IMR-90 (cell line): ENCODE measurements at regions not wholly inside any gene's neighbourhood (a gene's known extent, or its start where the extent isn't known, plus 50 kb on each side); places are given as distances from the start of the nearest gene placed in this dataset.

Experiments used
- ATAC-seq: fragments of 200-7000 bp; cut with Tn5 transposase; 2 replicates; pipeline ENCODE4 v1.9.1; 2020; ENCODE audit warnings: low read depth, mild to moderate bottlenecking, moderate library complexity
- BruUV-seq: library from RNA; stranded (reverse); fragments of 400-500 nt; replicated peaks from 2 replicates; lab custom pipeline; 2021; lab: Mats Ljungman, UMichigan
- CTCF ChIA-PET: fragments of 300-600 bp; formaldehyde crosslinking; extraction: SDS; loops from one replicate; lab custom pipeline; 2021; ENCODE audit warnings: antibody characterized with exemption; lab: Yijun Ruan, JAX
- POLR2A ChIA-PET: fragments of 300-600 bp; sonication (Branson Sonifier 250); formaldehyde crosslinking; loops from one replicate; lab custom pipeline; 2022; ENCODE audit warnings: antibody characterized with exemption; ENCODE audit not compliant: unreplicated experiment; lab: Charles Lee
- DNase-seq: peaks from one replicate; pipeline ENCODE4 v3.0.0; 2013
- H2AFZ ChIP-seq: replicated peaks from 2 replicates; pipeline ENCODE3; 2013; ENCODE audit warnings: low read length, mild to moderate bottlenecking; ENCODE audit not compliant: poor library complexity
- H2AK5ac ChIP-seq: 2 replicates; pipeline ENCODE4 v1.6.1; 2013; ENCODE audit warnings: low read depth, low read length, inconsistent platforms
- H2AK9ac ChIP-seq: replicated peaks from 2 replicates; pipeline ENCODE3; 2013; ENCODE audit warnings: mild to moderate bottlenecking, low read depth, low read length, moderate library complexity; ENCODE audit not compliant: poor library complexity
- H2BK120ac ChIP-seq: 2 replicates; pipeline ENCODE4 v1.6.1; 2013; ENCODE audit warnings: low read depth, low read length, inconsistent platforms
- H2BK15ac ChIP-seq: 3 replicates; pipeline ENCODE4 v1.6.1; 2013; ENCODE audit warnings: low read depth, low read length, inconsistent platforms
- H2BK20ac ChIP-seq: 2 replicates; pipeline ENCODE4 v1.6.1; 2013; ENCODE audit warnings: low read depth, mild to moderate bottlenecking, inconsistent platforms, low read length, moderate library complexity
- H2BK5ac ChIP-seq: 2 replicates; pipeline ENCODE4 v1.6.1; 2013; ENCODE audit warnings: mild to moderate bottlenecking, low read depth, low read length, inconsistent platforms; ENCODE audit not compliant: poor library complexity, severe bottlenecking
- H3K14ac ChIP-seq: replicated peaks from 2 replicates; pipeline ENCODE4 v1.6.1; 2013; ENCODE audit warnings: low read depth, low read length, inconsistent platforms
- H3K18ac ChIP-seq: 2 replicates; pipeline ENCODE4 v1.6.1; 2013; ENCODE audit warnings: low read depth, low read length, control low read depth
- H3K23ac ChIP-seq: 2 replicates; pipeline ENCODE4 v1.6.1; 2013; ENCODE audit warnings: low read depth, low read length, inconsistent platforms
- H3K27ac ChIP-seq: 2 replicates; pipeline ENCODE4 v1.5.1; 2013; ENCODE audit warnings: mild to moderate bottlenecking, control low read depth, low read length; ENCODE audit not compliant: insufficient read depth
- H3K27me3 ChIP-seq: 2 replicates; pipeline ENCODE4 v1.6.1; 2013; ENCODE audit warnings: low read length; ENCODE audit not compliant: control insufficient read depth, insufficient read depth
- H3K36me3 ChIP-seq: 2 replicates; pipeline ENCODE4 v1.6.1; 2013; ENCODE audit warnings: low read length, mixed read lengths; ENCODE audit not compliant: control insufficient read depth, insufficient read depth
- H3K4ac ChIP-seq: 2 replicates; pipeline ENCODE4 v1.6.1; 2013; ENCODE audit warnings: low read depth, low read length, inconsistent platforms
- H3K4me1 ChIP-seq: 2 replicates; pipeline ENCODE4 v1.6.1; 2013; ENCODE audit warnings: low read length, mixed read lengths; ENCODE audit not compliant: control insufficient read depth, insufficient read depth
- H3K4me2 ChIP-seq: 2 replicates; pipeline ENCODE4 v1.6.1; 2013; ENCODE audit warnings: low read depth, mild to moderate bottlenecking, control low read depth, low read length, moderate library complexity
- H3K4me3 ChIP-seq: 2 replicates; pipeline ENCODE4 v1.5.1; 2013; ENCODE audit warnings: low read depth, mild to moderate bottlenecking, control low read depth, low read length, moderate library complexity; ENCODE audit not compliant: insufficient read depth
- H3K56ac ChIP-seq: 2 replicates; pipeline ENCODE4 v1.6.1; 2013; ENCODE audit warnings: low read length, inconsistent platforms; ENCODE audit not compliant: insufficient read depth; ENCODE audit errors: extremely low read depth
- H3K79me1 ChIP-seq, 2 experiments: 2 replicates each; pipeline ENCODE4 v1.6.1; 2013; ENCODE audit warnings: low read length in 2 of 2, inconsistent platforms in 1 of 2, low read depth in 1 of 2
- H3K9ac ChIP-seq: 2 replicates; pipeline ENCODE4 v1.6.1; 2013; ENCODE audit warnings: low read depth, low read length, control low read depth
- H3K9me1 ChIP-seq: 2 replicates; pipeline ENCODE4 v1.6.1; 2013; ENCODE audit warnings: low read length, inconsistent platforms; ENCODE audit not compliant: insufficient read depth
- H3K9me3 ChIP-seq: 2 replicates; pipeline ENCODE4 v1.6.1; 2013; ENCODE audit warnings: low read length; ENCODE audit not compliant: control insufficient read depth, insufficient read depth
- H4K20me1 ChIP-seq: 2 replicates; pipeline ENCODE4 v1.6.1; 2013; ENCODE audit warnings: low read length, inconsistent platforms; ENCODE audit not compliant: insufficient read depth
- H4K5ac ChIP-seq: 2 replicates; pipeline ENCODE4 v1.6.1; 2013; ENCODE audit warnings: mild to moderate bottlenecking, low read depth, low read length, control low read depth
- H4K8ac ChIP-seq, 2 experiments: 2 replicates each; pipeline ENCODE4 v1.6.1; 2013; ENCODE audit warnings: low read depth in 2 of 2, low read length in 2 of 2, control low read depth in 1 of 2, inconsistent platforms in 1 of 2
- H4K91ac ChIP-seq: 2 replicates; pipeline ENCODE4 v1.6.1; 2013; ENCODE audit warnings: low read depth, low read length, inconsistent platforms; ENCODE audit not compliant: insufficient read depth
- RFX5 ChIP-seq: IDR thresholded peaks from 2 replicates; pipeline ENCODE4 v1.8.0; 2012; ENCODE audit warnings: low read depth, mild to moderate bottlenecking, low read length, moderate library complexity
- WGBS, 2 experiments: methylation state at CpG; one replicate each; pipeline versions ENCODE4 v1.1.5 to v1.1.7; 2013; ENCODE audit warnings: missing lambda C conversion rate in 2 of 2; ENCODE audit not compliant: insufficient read length in 1 of 2; ENCODE audit errors: extremely low coverage in 2 of 2; 5-methylcytosine and 5-hydroxymethylcytosine counted together
- dilution Hi-C: fragments of 300-500 bp; cut with HindIII; formaldehyde crosslinking; loops from one replicate; pipeline ENCODE4 v1.14.3; 2018; ENCODE audit warnings: low sequenced_read_pairs; ENCODE audit not compliant: unreplicated experiment
- in situ Hi-C: fragments of 300-500 bp; cut with MboI; formaldehyde crosslinking; loops from 3 replicates; pipeline ENCODE4 v1.14.3; 2019; ENCODE audit warnings: low sequenced_read_pairs, inconsistent platforms, mixed read lengths
- intact Hi-C: fragments of 100-400 bp; cut with micrococcal nuclease; formaldehyde crosslinking; loops from 2 replicates; pipeline ENCODE4 v1.10.0; 2022

- Histone ChIP-seq H3K4me1 (peaks cover 4% of the 10 kb centered on the region), H3K79me1 (no peaks in the 10 kb centered on the region), H2AK9ac (no peak overlapping the region), H3K9ac (no peak overlapping the region), H3K36me3 (no peaks in the 10 kb centered on the region), H4K20me1 (no peaks in the 10 kb centered on the region), H2AK5ac (no peak overlapping the region), H2BK120ac (no peak overlapping the region), H3K4me3 (no peak overlapping the region), H3K9me3 (no peaks in the 10 kb centered on the region), H4K91ac (no peak overlapping the region), H4K5ac (no peak overlapping the region), H3K56ac (no peak overlapping the region), H3K9me1 (no peaks in the 10 kb centered on the region), H3K23ac (no peak overlapping the region), H3K27me3 (no peaks in the 10 kb centered on the region), H2BK20ac (no peak overlapping the region), H3K18ac (no peak overlapping the region), H2AFZ (no peak overlapping the region), H3K14ac (no peak overlapping the region), H2BK5ac (no peak overlapping the region), H3K4me2 (no peak overlapping the region), H3K4ac (no peak overlapping the region), H2BK15ac (no peak overlapping the region), H3K27ac (no peak overlapping the region), H4K8ac (no peak overlapping the region)
- intact Hi-C loops, result no loop called here
- POLR2A ChIA-PET, result no interaction called here
- ATAC-seq (no peak), DNase-seq (peak; percentile 5)
- no CpG with 5 or more reads among the region's 2 CpGs for WGBS, 2 experiments
- dilution Hi-C loops, result no loop called here
- in situ Hi-C loops, result no loop called here
- CTCF ChIA-PET, result no interaction called here
- BruUV-seq, result no TSS peak
- no peak for TF ChIP-seq RFX5
Measured at GRCh38 chr6:113776998-113777397, 80.1 kb upstream of the MARCKS start.
